ENCODE measurements at regions not wholly inside any gene's neighbourhood (a gene's known extent, or its start where the extent isn't known, plus 50 kb on each side); places are given as distances from the start of the nearest gene placed in this dataset.
"Not testable (repeated sequence)": the region's sequence is repeated elsewhere in the genome, so short reads cannot be mapped to it uniquely, and the experiment has no call there.

DNA sequence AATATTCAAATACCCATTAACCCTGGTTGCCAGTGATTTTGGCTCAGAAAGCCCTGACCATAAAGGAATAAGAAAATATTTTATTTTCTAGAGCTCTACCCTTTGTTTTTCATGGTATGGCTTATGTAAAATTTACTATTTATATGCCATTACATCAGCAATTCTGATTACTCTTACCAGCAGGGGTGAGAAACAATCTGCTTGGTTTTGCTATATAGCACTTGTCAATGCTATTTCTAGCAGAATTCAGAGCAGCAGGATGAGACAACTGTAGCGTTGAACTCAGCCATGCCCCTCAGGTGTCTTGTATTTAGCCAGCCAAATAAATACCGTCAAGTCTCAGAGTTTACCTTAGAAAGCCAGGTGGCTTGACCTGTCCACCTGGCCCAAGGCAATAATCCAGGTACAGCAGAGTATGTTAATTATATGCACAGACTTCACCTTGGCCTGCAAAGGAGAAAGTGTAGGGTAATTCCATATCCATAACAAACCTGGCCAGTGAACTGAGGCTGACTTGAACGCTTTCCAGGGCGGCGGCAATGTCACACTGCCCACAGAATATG lies 1303.5 kb downstream of the RAPGEF2 start:
- TF ChIP-seq ZNF274 (IDR thresholded peaks at IDR 0.05; ENCODE audit: low read depth, low read length): no peak
- no peak overlapping the region for H3K4me3 ChIP-seq (ENCODE audit: low read length)

DNA sequence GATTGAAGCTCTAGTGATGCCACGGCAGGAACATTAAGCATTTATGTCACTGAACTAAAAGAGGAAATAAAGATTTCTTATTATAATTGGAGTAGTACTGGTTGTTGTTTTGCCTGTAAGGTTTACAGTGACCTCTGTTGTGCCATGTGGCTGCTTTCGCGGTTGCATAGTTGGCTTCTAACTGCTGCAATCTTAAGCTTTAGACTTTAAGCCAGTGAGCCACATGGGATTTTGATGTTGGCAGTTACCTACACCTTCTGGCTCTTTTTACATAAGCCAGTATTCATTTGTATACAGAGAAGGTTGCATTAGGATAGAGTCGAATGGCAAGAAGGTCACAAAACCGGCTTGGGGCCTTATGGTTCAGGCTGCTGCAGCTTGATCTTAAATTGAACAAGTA lies 1311.6 kb downstream of the RAPGEF2 start:
- TF ChIP-seq ZNF274 (IDR thresholded peaks at IDR 0.05; ENCODE audit: low read depth, low read length): no peak
- no peak overlapping the region for H3K4me3 ChIP-seq (ENCODE audit: low read length)

- TF ChIP-seq ZNF274 (IDR thresholded peaks at IDR 0.05; ENCODE audit: low read depth, low read length): no peak
- H3K4me3 ChIP-seq (ENCODE audit: low read length): no peak overlapping the region
Measured at GRCh38 chr4:160423879-160424451, 1321.1 kb downstream of the RAPGEF2 start.

- no peak overlapping the region for H3K4me3 ChIP-seq (ENCODE audit: low read length)
- no peak for TF ChIP-seq ZNF274 (IDR thresholded peaks at IDR 0.05; ENCODE audit: low read depth, low read length)
Measured at GRCh38 chr4:160426233-160426632, 1323.4 kb downstream of the RAPGEF2 start.

DNA sequence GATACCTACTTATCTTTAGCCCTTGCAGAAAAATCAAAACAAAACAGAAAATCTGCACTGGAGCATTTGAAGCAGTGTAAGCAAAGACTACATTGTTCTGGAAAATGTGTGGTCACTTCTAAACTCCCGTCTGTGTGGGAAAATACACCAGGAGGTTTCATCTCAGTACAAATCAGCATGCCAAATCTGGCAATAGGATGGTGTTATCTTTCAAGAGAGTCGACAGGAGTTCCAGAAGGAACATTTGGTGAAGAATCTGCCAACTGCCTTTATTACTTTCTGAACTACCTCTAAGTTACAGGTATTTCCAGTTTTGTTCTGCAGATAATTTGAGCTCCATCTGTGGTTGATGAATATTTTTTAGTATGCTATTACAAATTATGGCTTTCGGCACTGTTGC lies 1348.0 kb downstream of the RAPGEF2 start:
- no peak for TF ChIP-seq ZNF274 (IDR thresholded peaks at IDR 0.05; ENCODE audit: low read depth, low read length)
- H3K4me3 ChIP-seq (ENCODE audit: low read length): no peak overlapping the region

- not testable (repeated sequence) for H3K4me3 ChIP-seq (ENCODE audit: low read length)
Measured at GRCh38 chr4:160481696-160482690, 1379.1 kb downstream of the RAPGEF2 start.

- TF ChIP-seq ZNF274 (IDR thresholded peaks at IDR 0.05; ENCODE audit: low read depth, low read length): no peak
- no peak overlapping the region for H3K4me3 ChIP-seq (ENCODE audit: low read length)
Measured at GRCh38 chr4:160485071-160485687, 1382.3 kb downstream of the RAPGEF2 start.

DNA sequence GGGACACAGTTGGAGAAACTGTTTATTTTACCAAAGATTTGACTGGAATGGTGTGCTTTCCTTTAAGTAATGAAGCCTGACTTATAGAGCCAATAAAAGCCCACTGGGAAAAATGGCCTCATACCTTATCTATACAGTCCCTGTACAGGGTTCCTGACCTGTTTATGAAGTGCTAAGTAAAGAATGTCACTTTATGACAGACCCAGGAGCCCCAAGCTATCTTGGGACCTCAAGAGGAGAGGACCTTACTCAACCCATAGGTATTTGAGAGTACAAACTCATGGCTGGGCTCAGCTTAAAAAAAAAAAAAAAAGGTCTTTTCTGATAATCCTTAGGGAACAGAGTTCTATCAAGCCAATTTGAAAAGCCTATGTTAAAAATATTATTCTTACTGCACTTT lies 1389.3 kb downstream of the RAPGEF2 start:
- no peak for TF ChIP-seq ZNF274 (IDR thresholded peaks at IDR 0.05; ENCODE audit: low read depth, low read length)
- H3K4me3 ChIP-seq (ENCODE audit: low read length): no peak overlapping the region

GRCh38 chr4:160493206-160493605 lies 1390.3 kb downstream of the RAPGEF2 start:
- TF ChIP-seq ZNF274 (IDR thresholded peaks at IDR 0.05; ENCODE audit: low read depth, low read length): no peak
- H3K4me3 ChIP-seq (ENCODE audit: low read length): no peak overlapping the region

DNA sequence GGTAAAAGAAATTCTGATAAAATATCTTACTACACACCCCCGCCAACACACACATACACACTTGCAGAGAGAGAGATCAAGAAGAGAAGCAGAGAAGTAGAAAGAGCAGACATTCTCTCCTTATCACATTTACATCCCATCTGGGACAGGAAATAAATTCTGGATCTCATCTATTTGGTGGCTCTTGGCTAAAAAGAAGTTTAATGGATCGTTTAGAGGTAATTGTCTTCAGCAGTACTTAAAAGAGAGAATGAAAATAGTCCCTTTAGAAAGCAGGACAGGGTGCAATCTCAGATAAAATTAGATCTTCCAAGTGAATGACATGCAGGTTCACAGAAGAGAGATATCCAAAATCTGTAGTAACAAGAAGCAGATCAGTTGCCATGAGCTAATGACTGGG lies 1392.5 kb downstream of the RAPGEF2 start:
- no peak for TF ChIP-seq ZNF274 (IDR thresholded peaks at IDR 0.05; ENCODE audit: low read depth, low read length)
- H3K4me3 ChIP-seq (ENCODE audit: low read length): no peak overlapping the region

DNA sequence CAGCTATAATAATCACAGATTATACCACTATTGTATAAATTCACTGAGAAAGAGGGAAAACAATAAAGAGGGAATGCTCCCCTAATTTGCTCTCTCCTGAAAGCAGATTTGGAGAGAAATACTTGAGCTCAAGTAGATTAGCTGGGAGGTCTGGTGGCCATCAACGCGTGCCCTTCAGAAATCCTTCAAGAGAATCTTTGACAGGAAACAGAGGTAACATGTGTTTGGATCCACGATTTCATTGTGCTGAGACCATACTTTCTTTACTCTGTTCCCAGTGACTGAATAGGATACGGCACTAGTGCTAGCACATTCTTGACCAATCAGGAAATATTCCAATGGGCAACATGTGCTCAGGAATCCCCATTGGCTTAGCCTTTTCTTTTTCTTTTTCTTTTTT lies 1395.3 kb downstream of the RAPGEF2 start:
- no peak overlapping the region for H3K4me3 ChIP-seq (ENCODE audit: low read length)
- TF ChIP-seq ZNF274 (IDR thresholded peaks at IDR 0.05; ENCODE audit: low read depth, low read length): no peak

- H3K4me3 ChIP-seq (ENCODE audit: low read length): no peak overlapping the region
- TF ChIP-seq ZNF274 (IDR thresholded peaks at IDR 0.05; ENCODE audit: low read depth, low read length): no peak
Measured at GRCh38 chr4:160505724-160506123, 1402.8 kb downstream of the RAPGEF2 start.

DNA sequence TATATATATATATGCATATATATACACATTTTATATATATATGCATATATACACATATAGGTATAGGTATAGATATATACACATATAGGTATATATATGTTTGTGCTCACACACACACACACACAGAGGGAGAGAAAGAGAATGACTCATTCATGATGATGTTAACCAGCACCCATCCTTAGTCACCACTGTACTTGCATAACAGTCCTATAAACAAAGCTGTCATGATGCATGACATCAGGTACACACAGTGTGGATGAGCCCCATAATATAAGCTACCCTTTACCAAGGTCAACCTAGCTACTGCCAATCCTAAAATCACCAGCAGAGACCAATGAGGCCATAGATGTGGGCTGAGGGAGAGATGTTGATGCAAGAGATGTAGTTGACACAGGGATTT lies 1408.0 kb downstream of the RAPGEF2 start:
- no peak overlapping the region for H3K4me3 ChIP-seq (ENCODE audit: low read length)
- no peak for TF ChIP-seq ZNF274 (IDR thresholded peaks at IDR 0.05; ENCODE audit: low read depth, low read length)

GRCh38 chr4:160514126-160514525 lies 1411.2 kb downstream of the RAPGEF2 start:
- no peak for TF ChIP-seq ZNF274 (IDR thresholded peaks at IDR 0.05; ENCODE audit: low read depth, low read length)
- no peak overlapping the region for H3K4me3 ChIP-seq (ENCODE audit: low read length)

DNA sequence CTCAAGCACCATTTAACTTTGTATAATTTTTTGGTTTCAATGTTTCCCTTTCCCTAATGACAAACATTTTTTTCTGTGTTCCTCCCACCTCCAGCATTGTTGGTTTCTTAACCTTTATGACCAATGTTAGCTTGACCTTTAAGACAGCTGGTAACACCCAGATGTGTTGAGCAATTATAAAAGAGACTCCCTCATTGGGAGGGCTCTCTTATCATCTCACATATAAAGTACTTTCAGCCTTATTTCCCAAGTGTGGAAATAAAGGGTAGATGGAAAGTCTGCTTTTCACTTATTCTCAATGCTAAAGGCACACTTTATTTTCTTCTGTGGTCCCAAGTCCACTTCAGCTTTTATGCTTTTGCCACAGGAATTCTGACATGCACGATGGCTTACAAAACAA lies 1420.4 kb downstream of the RAPGEF2 start:
- no peak for TF ChIP-seq ZNF274 (IDR thresholded peaks at IDR 0.05; ENCODE audit: low read depth, low read length)
- no peak overlapping the region for H3K4me3 ChIP-seq (ENCODE audit: low read length)

Measured in GM08714 (cell line).